Panc1 (cell line): ENCODE measurements at regions not wholly inside any gene's neighbourhood (a gene's known extent, or its start where the extent isn't known, plus 50 kb on each side); places are given as distances from the start of the nearest gene placed in this dataset.
"Not testable (repeated sequence)": the region's sequence is repeated elsewhere in the genome, so short reads cannot be mapped to it uniquely, and the experiment has no call there.

Experiments
- POLR2AphosphoS5 ChIP-seq: IDR thresholded peaks from 2 replicates; pipeline ENCODE4 v1.6.1; 2012; ENCODE audit warnings: mild to moderate bottlenecking, low read depth, low read length, moderate library complexity
- SIN3A ChIP-seq: IDR thresholded peaks from 2 replicates; pipeline ENCODE4 v1.6.1; 2012; ENCODE audit warnings: low read depth, mild to moderate bottlenecking, low read length, moderate library complexity, borderline replicate concordance; ENCODE audit not compliant: insufficient read depth
- TF ChIP-seq, protein P1 (sequence below): fragments of 450-650 bp; IDR thresholded peaks from 2 replicates; pipeline ENCODE4 v1.5.1; 2017; ENCODE audit warnings: mild to moderate bottlenecking
- TF ChIP-seq, protein P2 (sequence below), 2 experiments: IDR thresholded peaks; 2 replicates each; pipeline ENCODE4 v1.6.1; 2011 to 2012; ENCODE audit warnings: low read depth in 2 of 2, control low read depth in 1 of 2, low read length in 1 of 2, mild to moderate bottlenecking in 1 of 2, moderate library complexity in 1 of 2; ENCODE audit not compliant: insufficient read depth in 1 of 2

DNA sequence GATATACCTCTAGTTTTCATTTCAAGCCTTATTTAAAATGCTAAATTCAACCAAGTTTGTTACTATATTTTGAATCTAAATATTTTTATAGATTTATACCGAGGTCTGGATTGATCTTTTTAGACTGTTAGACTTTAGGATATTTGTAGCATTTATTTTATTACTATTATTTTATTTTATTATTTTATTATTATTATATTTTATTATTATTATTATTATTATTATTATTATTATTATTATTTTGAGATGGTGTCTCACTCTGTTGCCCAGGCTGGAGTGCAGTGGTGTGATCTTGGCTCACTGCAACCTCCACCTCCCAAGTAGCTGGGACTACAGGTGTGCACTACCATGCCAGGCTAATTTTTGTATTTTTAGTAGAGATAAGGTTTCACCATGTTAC lies 195.3 kb downstream of the ALX1 start:
- TF ChIP-seq, protein P1, sequence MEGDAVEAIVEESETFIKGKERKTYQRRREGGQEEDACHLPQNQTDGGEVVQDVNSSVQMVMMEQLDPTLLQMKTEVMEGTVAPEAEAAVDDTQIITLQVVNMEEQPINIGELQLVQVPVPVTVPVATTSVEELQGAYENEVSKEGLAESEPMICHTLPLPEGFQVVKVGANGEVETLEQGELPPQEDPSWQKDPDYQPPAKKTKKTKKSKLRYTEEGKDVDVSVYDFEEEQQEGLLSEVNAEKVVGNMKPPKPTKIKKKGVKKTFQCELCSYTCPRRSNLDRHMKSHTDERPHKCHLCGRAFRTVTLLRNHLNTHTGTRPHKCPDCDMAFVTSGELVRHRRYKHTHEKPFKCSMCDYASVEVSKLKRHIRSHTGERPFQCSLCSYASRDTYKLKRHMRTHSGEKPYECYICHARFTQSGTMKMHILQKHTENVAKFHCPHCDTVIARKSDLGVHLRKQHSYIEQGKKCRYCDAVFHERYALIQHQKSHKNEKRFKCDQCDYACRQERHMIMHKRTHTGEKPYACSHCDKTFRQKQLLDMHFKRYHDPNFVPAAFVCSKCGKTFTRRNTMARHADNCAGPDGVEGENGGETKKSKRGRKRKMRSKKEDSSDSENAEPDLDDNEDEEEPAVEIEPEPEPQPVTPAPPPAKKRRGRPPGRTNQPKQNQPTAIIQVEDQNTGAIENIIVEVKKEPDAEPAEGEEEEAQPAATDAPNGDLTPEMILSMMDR: not testable (repeated sequence)
- not testable (repeated sequence) for TF ChIP-seq POLR2AphosphoS5, SIN3A
- TF ChIP-seq, protein P2, sequence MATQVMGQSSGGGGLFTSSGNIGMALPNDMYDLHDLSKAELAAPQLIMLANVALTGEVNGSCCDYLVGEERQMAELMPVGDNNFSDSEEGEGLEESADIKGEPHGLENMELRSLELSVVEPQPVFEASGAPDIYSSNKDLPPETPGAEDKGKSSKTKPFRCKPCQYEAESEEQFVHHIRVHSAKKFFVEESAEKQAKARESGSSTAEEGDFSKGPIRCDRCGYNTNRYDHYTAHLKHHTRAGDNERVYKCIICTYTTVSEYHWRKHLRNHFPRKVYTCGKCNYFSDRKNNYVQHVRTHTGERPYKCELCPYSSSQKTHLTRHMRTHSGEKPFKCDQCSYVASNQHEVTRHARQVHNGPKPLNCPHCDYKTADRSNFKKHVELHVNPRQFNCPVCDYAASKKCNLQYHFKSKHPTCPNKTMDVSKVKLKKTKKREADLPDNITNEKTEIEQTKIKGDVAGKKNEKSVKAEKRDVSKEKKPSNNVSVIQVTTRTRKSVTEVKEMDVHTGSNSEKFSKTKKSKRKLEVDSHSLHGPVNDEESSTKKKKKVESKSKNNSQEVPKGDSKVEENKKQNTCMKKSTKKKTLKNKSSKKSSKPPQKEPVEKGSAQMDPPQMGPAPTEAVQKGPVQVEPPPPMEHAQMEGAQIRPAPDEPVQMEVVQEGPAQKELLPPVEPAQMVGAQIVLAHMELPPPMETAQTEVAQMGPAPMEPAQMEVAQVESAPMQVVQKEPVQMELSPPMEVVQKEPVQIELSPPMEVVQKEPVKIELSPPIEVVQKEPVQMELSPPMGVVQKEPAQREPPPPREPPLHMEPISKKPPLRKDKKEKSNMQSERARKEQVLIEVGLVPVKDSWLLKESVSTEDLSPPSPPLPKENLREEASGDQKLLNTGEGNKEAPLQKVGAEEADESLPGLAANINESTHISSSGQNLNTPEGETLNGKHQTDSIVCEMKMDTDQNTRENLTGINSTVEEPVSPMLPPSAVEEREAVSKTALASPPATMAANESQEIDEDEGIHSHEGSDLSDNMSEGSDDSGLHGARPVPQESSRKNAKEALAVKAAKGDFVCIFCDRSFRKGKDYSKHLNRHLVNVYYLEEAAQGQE (IDR thresholded peaks at IDR 0.05; ENCODE audit: insufficient read depth in 1 of 2, low read depth in 2 of 2, low read length in 1 of 2): not testable (repeated sequence)
